Adrenal gland (tissue), 5 donors: ENCODE measurements at regions not wholly inside any gene's neighbourhood (a gene's known extent, or its start where the extent isn't known, plus 50 kb on each side); places are given as distances from the start of the nearest gene placed in this dataset.

ENCODE experiments used
- CTCF ChIP-seq, 6 experiments: fragments of 450-650 bp in 4 of 6; fragments of 200-600 bp in 2 of 6; sonication (generic) in 1 of 6; IDR thresholded peaks; 1 replicate in 5 of 6; 2 replicates in 1 of 6; pipeline versions ENCODE4 v1.5.1 to v1.8.0; 2016 to 2021; ENCODE audit warnings: antibody characterized with exemption in 6 of 6, mild to moderate bottlenecking in 2 of 6, moderate library complexity in 1 of 6
- POLR2A ChIP-seq, 2 donors: fragments of 450-650 bp; IDR thresholded peaks; one replicate each; pipeline ENCODE4 v1.6.1; 2017; ENCODE audit warnings: antibody characterized with exemption in 2 of 2, mild to moderate bottlenecking in 2 of 2, moderate library complexity in 1 of 2
- donor health status: DM: no; HTN: no; CAD: no.

- TF ChIP-seq CTCF (IDR thresholded peaks at IDR 0.05) (no peak), POLR2A (IDR thresholded peaks at IDR 0.05) (no peak)
Measured at GRCh38 chr1:212531267-212531666, 77.3 kb upstream of the ATF3 start.
